ENCODE measurements at regions not wholly inside any gene's neighbourhood (a gene's known extent, or its start where the extent isn't known, plus 50 kb on each side); places are given as distances from the start of the nearest gene placed in this dataset.

DNA sequence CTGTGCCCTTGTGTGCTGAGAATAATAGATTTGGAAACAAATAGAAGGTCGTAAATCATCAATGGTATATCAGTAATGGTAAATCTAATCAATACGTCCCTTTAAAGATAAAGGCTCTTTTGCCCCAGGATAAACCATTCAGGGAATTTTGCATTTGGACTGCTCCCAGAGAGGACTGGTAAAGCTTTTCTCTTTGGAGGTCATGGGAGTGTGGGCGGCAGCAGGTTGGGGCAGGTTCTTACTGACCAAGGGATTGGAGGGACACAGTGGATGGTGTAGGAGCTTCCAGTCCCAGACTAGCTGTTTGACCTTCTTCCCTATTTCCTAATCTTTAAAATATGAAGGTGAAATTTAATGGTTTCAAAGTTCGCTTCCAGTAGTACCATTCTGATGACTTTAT is 87.8 kb upstream of the NTF3 start:
- Histone ChIP-seq H3K27ac (no peak overlapping the region), H3K4me3 (no peak overlapping the region)
- no peak for DNase-seq (ENCODE audit: low spot score)
- no peak for TF ChIP-seq CTCF (IDR thresholded peaks at IDR 0.05)

DNA sequence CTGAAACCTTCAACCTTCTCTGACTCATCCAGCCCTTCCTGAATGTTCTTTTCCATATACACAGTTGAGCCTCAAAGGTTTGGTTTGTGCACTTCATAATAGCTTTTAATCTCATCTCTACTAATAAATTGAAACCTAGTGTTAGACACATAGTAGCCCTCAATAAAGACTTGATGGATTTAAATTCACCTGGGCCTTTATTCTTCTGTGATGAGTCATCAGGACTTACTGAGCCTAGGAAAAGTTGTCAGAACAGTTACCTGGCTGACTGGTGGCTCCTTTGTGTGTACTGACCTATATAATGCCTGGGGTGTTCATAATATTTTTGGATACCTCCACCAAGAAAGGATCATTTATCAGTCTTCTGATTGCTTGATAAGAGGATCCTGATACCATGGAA is 86.4 kb upstream of the NTF3 start:
- no peak for TF ChIP-seq CTCF (IDR thresholded peaks at IDR 0.05)
- DNase-seq (ENCODE audit: low spot score), result no peak
- no peak overlapping the region for H3K4me3 ChIP-seq
- no peak overlapping the region for H3K27ac ChIP-seq

DNA sequence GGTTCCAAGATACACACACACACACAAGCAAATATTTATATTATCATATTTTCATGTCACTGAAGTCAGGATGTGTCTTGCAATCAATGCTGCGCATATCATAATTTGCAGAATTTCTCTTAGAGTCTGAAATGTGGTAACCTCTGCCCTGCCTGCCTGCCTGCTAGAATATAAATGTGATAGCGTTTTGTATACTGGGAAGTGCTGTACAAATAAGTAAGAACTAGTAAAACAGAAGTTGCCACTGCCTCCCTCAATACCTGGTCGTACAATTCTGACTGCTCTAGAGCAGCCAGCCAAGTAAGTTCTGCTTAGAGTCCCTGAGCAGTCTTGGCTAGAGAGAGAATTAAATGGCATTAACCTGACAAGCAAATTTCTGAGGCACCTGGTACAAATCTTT is 83.9 kb upstream of the NTF3 start:
- no peak overlapping the region for H3K4me3 ChIP-seq
- no peak for TF ChIP-seq CTCF (IDR thresholded peaks at IDR 0.05)

DNA sequence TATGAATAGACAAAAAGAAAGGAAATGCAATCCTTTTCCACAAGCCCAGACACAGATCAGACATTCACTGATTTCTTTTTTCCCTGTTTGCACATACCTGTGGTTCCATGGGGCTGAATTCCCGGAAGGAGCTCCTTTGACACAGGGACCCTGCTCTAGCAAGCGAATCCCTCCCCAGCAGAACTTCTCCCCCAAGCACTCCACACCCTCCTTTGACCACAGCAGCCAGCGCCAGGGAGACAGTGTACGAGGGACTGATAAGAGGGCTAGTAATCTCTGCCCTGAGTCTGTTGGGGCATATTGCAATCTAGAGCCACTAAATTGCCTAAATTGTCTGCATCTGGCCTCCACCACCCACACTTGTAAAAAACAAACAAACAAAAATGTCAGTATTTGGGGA is 83.4 kb upstream of the NTF3 start:
- no peak for DNase-seq (ENCODE audit: low spot score)
- no peak for TF ChIP-seq CTCF (IDR thresholded peaks at IDR 0.05)
- Histone ChIP-seq H3K4me3 (no peak overlapping the region), H3K27ac (no peak overlapping the region)

More for the DNA sequence above, 83.9 kb upstream of the NTF3 start:
- DNase-seq (ENCODE audit: low spot score), result no peak
- no peak overlapping the region for H3K27ac ChIP-seq

GRCh38 chr12:5364036-5364770 is 67.7 kb upstream of the NTF3 start:
- DNase-seq (ENCODE audit: low spot score), result no peak
- no peak for TF ChIP-seq CTCF (IDR thresholded peaks at IDR 0.05)
- Histone ChIP-seq H3K4me3 (no peak overlapping the region), H3K27ac (no peak overlapping the region)

DNA sequence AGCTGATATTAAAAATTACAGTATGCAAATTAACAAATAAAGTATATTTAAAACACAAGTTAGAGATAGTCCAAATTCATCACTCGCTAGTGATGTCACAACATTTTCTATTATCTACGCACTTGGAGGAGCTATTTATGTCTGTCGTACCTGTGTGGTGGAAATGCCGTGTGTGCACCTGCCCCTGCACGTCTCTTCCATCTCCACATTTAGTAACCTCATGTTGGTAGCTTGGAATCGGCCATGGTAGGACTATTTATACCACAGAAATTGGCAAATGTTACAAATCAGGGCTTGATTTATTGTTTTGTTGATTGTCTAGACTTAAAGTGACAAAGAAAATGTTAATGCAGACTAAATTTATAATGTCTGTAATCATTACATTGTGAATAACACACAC is 62.6 kb upstream of the NTF3 start:
- TF ChIP-seq CTCF (IDR thresholded peaks at IDR 0.05), result no peak
- no peak for DNase-seq (ENCODE audit: low spot score)
- no peak overlapping the region for H3K27ac ChIP-seq
- H3K4me3 ChIP-seq, result no peak overlapping the region

DNA sequence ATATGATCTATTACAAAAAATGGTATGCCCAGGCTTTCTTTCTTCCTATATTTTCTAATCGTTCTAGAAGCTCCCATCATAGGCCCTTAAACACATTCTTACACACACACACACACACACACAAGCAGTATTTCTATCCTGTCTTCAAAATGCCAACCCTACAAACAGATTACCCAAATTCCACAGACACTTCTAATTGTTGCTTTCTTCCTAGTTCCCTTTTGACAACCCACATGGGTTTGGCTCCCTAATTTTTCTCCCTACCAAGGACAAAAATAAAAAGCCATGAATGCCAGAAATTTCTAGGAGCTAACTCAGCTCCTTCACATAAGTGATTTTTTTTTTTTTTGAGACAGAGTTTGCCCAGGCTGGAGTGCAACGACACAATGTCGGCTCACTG is 60.3 kb upstream of the NTF3 start:
- no peak for DNase-seq (ENCODE audit: low spot score)
- H3K4me3 ChIP-seq, result no peak overlapping the region
- H3K27ac ChIP-seq, result no peak overlapping the region
- no peak for TF ChIP-seq CTCF (IDR thresholded peaks at IDR 0.05)
